GM12878 (cell line): ENCODE measurements at regions not wholly inside any gene's neighbourhood (a gene's known extent, or its start where the extent isn't known, plus 50 kb on each side); places are given as distances from the start of the nearest gene placed in this dataset.

Experiments
- ATAC-seq: fragments of 200-7000 bp; cut with Tn5 transposase; 3 replicates; pipeline ENCODE4 v1.9.1; 2020; ENCODE audit warnings: mild to moderate bottlenecking, moderate library complexity
- BruUV-seq: library from RNA; stranded (reverse); fragments of 400-500 nt; replicated peaks from 2 replicates; lab custom pipeline; 2021; lab: Mats Ljungman, UMichigan
- CTCF ChIA-PET: fragments of 300-600 bp; sonication (Branson Sonifier 250); formaldehyde crosslinking; extraction: SDS; loops from one replicate; lab custom pipeline; 2021; ENCODE audit warnings: inconsistent platforms; lab: Yijun Ruan, JAX
- POLR2A ChIA-PET: fragments of 350-600 bp; formaldehyde crosslinking; extraction: SDS; loops from one replicate; lab custom pipeline; 2021; ENCODE audit warnings: inconsistent platforms; lab: Charles Lee
- RAD21 ChIA-PET: fragments of 300-600 bp; sonication (Branson Sonifier 250); formaldehyde crosslinking; loops from one replicate; lab custom pipeline; 2023; ENCODE audit warnings: antibody characterized with exemption; ENCODE audit not compliant: unreplicated experiment; lab: Charles Lee
- SMC1A ChIA-PET: fragments of 300-600 bp; sonication (Branson Sonifier 250); formaldehyde crosslinking; loops from one replicate; lab custom pipeline; 2023; ENCODE audit not compliant: unreplicated experiment, uncharacterized antibody; lab: Charles Lee
- DNase-seq: peaks from one replicate; pipeline ENCODE4 v3.0.0-alpha.2; 2011; ENCODE audit warnings: low read depth, low spot score
- FAIRE-seq: peaks from 3 replicates; lab custom pipeline; 2011; peaks lifted over from hg19 to GRCh38; lab: Jason Lieb, UNC
- H2AFZ ChIP-seq: 2 replicates; pipeline ENCODE4 v1.6.0; 2011; ENCODE audit warnings: low read depth, low read length, control low read depth; ENCODE audit not compliant: control insufficient read depth
- H3K27ac ChIP-seq: 2 replicates; pipeline ENCODE4 v1.5.1; 2011; ENCODE audit warnings: control low read depth; ENCODE audit not compliant: control insufficient read depth, insufficient read depth
- H3K27me3 ChIP-seq, 2 experiments: replicated peaks in 1 of 2; 2 replicates each; pipeline versions ENCODE4 v1.6.0 to v1.6.1; 2011; ENCODE audit warnings: low read length in 1 of 2; ENCODE audit not compliant: control insufficient read depth in 2 of 2, insufficient read depth in 2 of 2
- H3K36me3 ChIP-seq, 2 experiments: 2 replicates each; pipeline ENCODE4 v1.5.1; 2011; ENCODE audit warnings: low read length in 1 of 2; ENCODE audit not compliant: control insufficient read depth in 2 of 2, insufficient read depth in 2 of 2
- H3K4me1 ChIP-seq: 2 replicates; pipeline ENCODE4 v1.6.1; 2011; ENCODE audit warnings: mild to moderate bottlenecking, low read length, moderate library complexity, mixed read lengths; ENCODE audit not compliant: control insufficient read depth, insufficient read depth
- H3K4me2 ChIP-seq: 2 replicates; pipeline ENCODE4 v1.6.0; 2011; ENCODE audit warnings: control low read depth; ENCODE audit not compliant: control insufficient read depth, insufficient read depth
- H3K4me3 ChIP-seq: fragments of 200-600 bp; sonication (generic); 2 replicates; pipeline ENCODE4 v1.5.1; 2016
- H3K79me2 ChIP-seq: 2 replicates; pipeline ENCODE4 v1.6.0; 2011; ENCODE audit warnings: low read length; ENCODE audit not compliant: control insufficient read depth, insufficient read depth
- H3K9ac ChIP-seq: 2 replicates; pipeline ENCODE4 v1.8.0; 2011; ENCODE audit warnings: low read length, control low read depth, mixed read lengths; ENCODE audit not compliant: control insufficient read depth, insufficient read depth
- H3K9me3 ChIP-seq: replicated peaks from 3 replicates; pipeline ENCODE4 v1.5.1; 2011; ENCODE audit warnings: mild to moderate bottlenecking, low read length; ENCODE audit not compliant: control insufficient read depth, insufficient read depth
- H4K20me1 ChIP-seq: 2 replicates; pipeline ENCODE4 v1.6.0; 2011; ENCODE audit not compliant: control insufficient read depth, insufficient read depth
- ATF7 ChIP-seq: fragments of 450-650 bp; IDR thresholded peaks from 2 replicates; pipeline ENCODE4 v1.6.1; 2016; ENCODE audit warnings: low read depth, mild to moderate bottlenecking
- CBX3 ChIP-seq: fragments of 200-600 bp; sonication (generic); IDR thresholded peaks from 2 replicates; pipeline ENCODE4 v1.6.1; 2016; ENCODE audit warnings: low read depth, borderline replicate concordance
- JUNB ChIP-seq: IDR thresholded peaks from 2 replicates; pipeline ENCODE4 v1.6.1; 2016; ENCODE audit warnings: antibody characterized with exemption, mild to moderate bottlenecking
- NBN ChIP-seq: fragments of 450-650 bp; IDR thresholded peaks from 2 replicates; pipeline ENCODE4 v1.6.1; 2016
- RB1 ChIP-seq: fragments of 450-650 bp; formaldehyde crosslinking; IDR thresholded peaks from 2 replicates; pipeline ENCODE4 v1.6.1; 2017; ENCODE audit warnings: mild to moderate bottlenecking, borderline replicate concordance
- SRF ChIP-seq, 2 experiments: IDR thresholded peaks; 2 replicates each; pipeline ENCODE4 v1.6.1; 2011; ENCODE audit warnings: low read depth in 2 of 2, low read length in 2 of 2, mild to moderate bottlenecking in 1 of 2, moderate library complexity in 1 of 2
- WGBS: methylation state at CpG from one replicate; pipeline ENCODE4 v1.1.6; 2016; ENCODE audit warnings: low lambda C conversion rate; ENCODE audit not compliant: insufficient replicate concordance, insufficient coverage; ENCODE audit errors: missing lambda C conversion rate; 5-methylcytosine and 5-hydroxymethylcytosine counted together
- in situ Hi-C: fragments of 300-500 bp; cut with MboI; formaldehyde crosslinking; loops from 9 replicates; pipeline ENCODE4 v1.14.3; 2018; ENCODE audit warnings: mixed read lengths
- intact Hi-C: fragments of 100-400 bp; cut with micrococcal nuclease; formaldehyde crosslinking; loops from one replicate; pipeline ENCODE4 v1.14.2; 2022; ENCODE audit not compliant: unreplicated experiment
- TF ChIP-seq, protein P1 (sequence below): fragments of 450-650 bp; IDR thresholded peaks from 2 replicates; pipeline ENCODE4 v1.6.1; 2016; ENCODE audit warnings: mild to moderate bottlenecking
- TF ChIP-seq, protein P2 (sequence below): IDR thresholded peaks from 2 replicates; pipeline ENCODE4 v1.6.1; 2011; ENCODE audit warnings: borderline replicate concordance, low read depth, mild to moderate bottlenecking, moderate library complexity, mixed read lengths, low read length; ENCODE audit not compliant: insufficient read depth; ENCODE audit errors: extremely low read length

DNA sequence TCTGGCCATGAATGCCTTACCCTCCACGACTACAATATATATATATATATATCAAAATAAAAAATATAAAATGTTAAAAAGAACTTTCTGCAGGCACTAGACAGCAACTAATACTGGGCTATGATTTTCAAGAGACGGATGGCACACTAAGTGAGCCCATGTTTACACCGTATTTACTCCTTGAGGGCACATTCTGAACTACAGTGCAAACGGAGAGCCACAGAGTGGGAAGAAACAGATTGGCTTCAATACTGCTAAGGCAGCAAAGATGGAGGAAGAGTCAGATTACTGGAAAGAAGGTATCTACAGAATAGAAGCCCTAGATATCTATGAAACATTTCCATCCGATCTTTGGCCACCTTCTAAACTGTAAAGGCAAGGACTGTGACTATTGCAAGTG, 330.3 kb downstream of the HTR1B start:
- no TSS peak for BruUV-seq
- WGBS: 12% methylated on average over 5 of the region's 5 CpGs
- ATAC-seq: 0 out of 3 replicates have a peak, but pooled peaks have one; percentile 34
- H3K27me3 ChIP-seq: no peaks in the 10 kb centered on the region
- no peak overlapping the region for H3K27ac ChIP-seq
- no peaks in the 10 kb centered on the region for H3K36me3 ChIP-seq
- in situ Hi-C loops (no loop called here), intact Hi-C loops (no loop called here)
- no peaks in the 10 kb centered on the region for H3K79me2 ChIP-seq
- DNase-seq: no peak
- SMC1A ChIA-PET: interaction anchor here (0.7 kb wide), 1 partner anchor 38 kb away, joined by 3 read pairs; no protein-coding TSS in a partner anchor
- TF ChIP-seq SRF (IDR thresholded peaks at IDR 0.05; ENCODE audit: low read depth in 2 of 2, low read length in 2 of 2) (no peak), NBN (no peak)
- TF ChIP-seq, protein P1, sequence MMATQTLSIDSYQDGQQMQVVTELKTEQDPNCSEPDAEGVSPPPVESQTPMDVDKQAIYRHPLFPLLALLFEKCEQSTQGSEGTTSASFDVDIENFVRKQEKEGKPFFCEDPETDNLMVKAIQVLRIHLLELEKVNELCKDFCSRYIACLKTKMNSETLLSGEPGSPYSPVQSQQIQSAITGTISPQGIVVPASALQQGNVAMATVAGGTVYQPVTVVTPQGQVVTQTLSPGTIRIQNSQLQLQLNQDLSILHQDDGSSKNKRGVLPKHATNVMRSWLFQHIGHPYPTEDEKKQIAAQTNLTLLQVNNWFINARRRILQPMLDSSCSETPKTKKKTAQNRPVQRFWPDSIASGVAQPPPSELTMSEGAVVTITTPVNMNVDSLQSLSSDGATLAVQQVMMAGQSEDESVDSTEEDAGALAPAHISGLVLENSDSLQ: no peak
- FAIRE-seq: no peak
- no peaks in the 10 kb centered on the region for H3K9me3 ChIP-seq
- no peaks in the 10 kb centered on the region for H3K4me1 ChIP-seq
- no peak overlapping the region for H2AFZ ChIP-seq
- no peak overlapping the region for H3K9ac ChIP-seq
- no peaks in the 10 kb centered on the region for H4K20me1 ChIP-seq
- no peak overlapping the region for H3K4me3 ChIP-seq
- H3K4me2 ChIP-seq: no peak overlapping the region
- POLR2A ChIA-PET: no interaction called here
- RAD21 ChIA-PET: no interaction called here
- CTCF ChIA-PET: no interaction called here

DNA sequence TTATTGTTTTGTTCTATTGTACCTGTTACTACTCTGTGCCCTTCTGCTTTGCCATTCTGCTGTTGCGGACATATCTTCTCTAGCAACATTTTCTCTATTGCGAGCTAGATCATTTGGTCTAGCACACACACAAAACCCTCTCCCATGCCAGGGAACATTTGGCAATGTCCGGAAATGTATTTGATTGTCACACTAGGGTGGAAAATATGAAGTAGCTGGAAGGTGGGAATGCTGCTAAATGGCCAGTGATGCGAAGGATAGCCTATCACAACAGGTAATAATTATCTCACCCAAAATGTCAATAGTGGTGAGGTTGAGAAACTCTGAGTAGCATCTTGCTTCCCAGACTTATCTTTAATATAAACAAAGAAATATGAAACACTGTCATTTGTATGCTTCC, 331.9 kb downstream of the HTR1B start:
- CTCF ChIA-PET: no interaction called here
- in situ Hi-C loops (no loop called here), intact Hi-C loops (no loop called here)
- TF ChIP-seq, protein P2, sequence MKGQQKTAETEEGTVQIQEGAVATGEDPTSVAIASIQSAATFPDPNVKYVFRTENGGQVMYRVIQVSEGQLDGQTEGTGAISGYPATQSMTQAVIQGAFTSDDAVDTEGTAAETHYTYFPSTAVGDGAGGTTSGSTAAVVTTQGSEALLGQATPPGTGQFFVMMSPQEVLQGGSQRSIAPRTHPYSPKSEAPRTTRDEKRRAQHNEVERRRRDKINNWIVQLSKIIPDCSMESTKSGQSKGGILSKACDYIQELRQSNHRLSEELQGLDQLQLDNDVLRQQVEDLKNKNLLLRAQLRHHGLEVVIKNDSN: no peak
- no peak for TF ChIP-seq CBX3
- no peak for TF ChIP-seq JUNB
- TF ChIP-seq ATF7: no peak
- no peak for TF ChIP-seq RB1
- TF ChIP-seq NBN: no peak
- no peaks in the 10 kb centered on the region for H3K9me3 ChIP-seq
- DNase-seq: no peak
- WGBS: 41% methylated on average over 4 of the region's 4 CpGs
- H3K36me3 ChIP-seq: no peaks in the 10 kb centered on the region
- no peak overlapping the region for H3K4me2 ChIP-seq
- no peaks in the 10 kb centered on the region for H3K4me1 ChIP-seq
- no peak overlapping the region for H2AFZ ChIP-seq
- H3K27me3 ChIP-seq: no peaks in the 10 kb centered on the region
- H3K79me2 ChIP-seq: no peaks in the 10 kb centered on the region
- BruUV-seq: no TSS peak
- no peaks in the 10 kb centered on the region for H4K20me1 ChIP-seq
- H3K9ac ChIP-seq: no peak overlapping the region
- no peak for FAIRE-seq
- RAD21 ChIA-PET: no interaction called here
- ATAC-seq: no peak
- POLR2A ChIA-PET: interaction anchor here (1.0 kb wide), 1 partner anchor 11 kb away, joined by 3 read pairs; no protein-coding TSS in a partner anchor
- no peak overlapping the region for H3K27ac ChIP-seq
- no peak overlapping the region for H3K4me3 ChIP-seq
- SMC1A ChIA-PET: interaction anchor here (1.1 kb wide), 1 partner anchor 52 kb away, joined by 4 read pairs; no protein-coding TSS in a partner anchor
